Endothelial cell of umbilical vein (primary cell): ENCODE measurements at regions not wholly inside any gene's neighbourhood (a gene's known extent, or its start where the extent isn't known, plus 50 kb on each side); places are given as distances from the start of the nearest gene placed in this dataset.

Experiments
- BruUV-seq: library from RNA; stranded (reverse); fragments of 400-500 nt; replicated peaks from 2 replicates; lab custom pipeline; 2021; lab: Mats Ljungman, UMichigan
- CTCF ChIA-PET: fragments of 300-600, 350-600 bp; sonication (Branson Sonifier 250); formaldehyde crosslinking; loops from one replicate; lab custom pipeline; 2021; ENCODE audit warnings: antibody characterized with exemption, inconsistent platforms; lab: Charles Lee
- POLR2A ChIA-PET: fragments of 300-600, 350-600 bp; sonication (Branson Sonifier 250); formaldehyde crosslinking; loops from one replicate; lab custom pipeline; 2021; ENCODE audit warnings: antibody characterized with exemption, inconsistent platforms; lab: Charles Lee
- DNase-seq: peaks from one replicate; pipeline ENCODE4 v3.0.0-alpha.2; 2011; ENCODE audit warnings: low read depth, low spot score
- FAIRE-seq: peaks from 2 replicates; lab custom pipeline; 2011; peaks lifted over from hg19 to GRCh38; lab: Jason Lieb, UNC
- H2AFZ ChIP-seq: 2 replicates; pipeline ENCODE4 v1.6.0; 2012; ENCODE audit warnings: low read depth, low read length, control low read depth, inconsistent platforms
- H3K27ac ChIP-seq: 2 replicates; pipeline ENCODE4 v1.5.1; 2011; ENCODE audit warnings: low read depth, mild to moderate bottlenecking, control low read depth, low read length, moderate library complexity; ENCODE audit not compliant: insufficient read depth
- H3K27me3 ChIP-seq, 2 experiments: 2 replicates each; pipeline versions ENCODE4 v1.6.0 to v1.6.1; 2011; ENCODE audit warnings: low read length in 2 of 2, mixed read lengths in 1 of 2; ENCODE audit not compliant: control insufficient read depth in 2 of 2, insufficient read depth in 2 of 2
- H3K36me3 ChIP-seq, 2 experiments: 2 replicates in 1 of 2; 3 replicates in 1 of 2; pipeline ENCODE4 v1.5.1; 2011; ENCODE audit warnings: low read length in 2 of 2, mild to moderate bottlenecking in 1 of 2, moderate library complexity in 1 of 2; ENCODE audit not compliant: control insufficient read depth in 2 of 2, insufficient read depth in 2 of 2; ENCODE audit errors: extremely low read depth in 1 of 2
- H3K4me1 ChIP-seq: 3 replicates; pipeline ENCODE4 v1.5.1; 2011; ENCODE audit warnings: mild to moderate bottlenecking, low read length; ENCODE audit not compliant: control insufficient read depth, insufficient read depth; ENCODE audit errors: extremely low read depth
- H3K4me2 ChIP-seq: 2 replicates; pipeline ENCODE4 v1.6.1; 2011; ENCODE audit warnings: low read length, control low read depth, mixed read lengths; ENCODE audit not compliant: insufficient read depth
- H3K4me3 ChIP-seq, 3 experiments: fragments of 200-600 bp in 1 of 3; sonication (generic), shearing (Covaris generic) in 1 of 3; replicated peaks in 1 of 3; 2 replicates each; pipeline ENCODE4 v1.5.1; 2011 to 2016; ENCODE audit warnings: control low read depth in 3 of 3, low read length in 3 of 3, mild to moderate bottlenecking in 2 of 3, inconsistent platforms in 1 of 3, low read depth in 1 of 3, moderate library complexity in 1 of 3; ENCODE audit not compliant: insufficient read depth in 1 of 3
- H3K79me2 ChIP-seq: 2 replicates; pipeline ENCODE4 v1.6.0; 2012; ENCODE audit warnings: low read length, inconsistent platforms; ENCODE audit not compliant: control insufficient read depth, insufficient read depth
- H3K9ac ChIP-seq: replicated peaks from 2 replicates; pipeline ENCODE3; 2011; ENCODE audit warnings: low read length, control low read depth; ENCODE audit not compliant: insufficient read depth; ENCODE audit errors: extremely low read depth
- H3K9me1 ChIP-seq: replicated peaks from 3 replicates; pipeline ENCODE4 v1.6.0; 2011; ENCODE audit warnings: mild to moderate bottlenecking, low read length; ENCODE audit not compliant: control insufficient read depth, insufficient read depth; ENCODE audit errors: extremely low read depth
- H3K9me3 ChIP-seq: replicated peaks from 2 replicates; pipeline ENCODE4 v1.5.1; 2012; ENCODE audit warnings: low read length, inconsistent platforms; ENCODE audit not compliant: control insufficient read depth, insufficient read depth
- H4K20me1 ChIP-seq: replicated peaks from 2 replicates; pipeline ENCODE3; 2011; ENCODE audit warnings: mild to moderate bottlenecking, low read length; ENCODE audit not compliant: control insufficient read depth, insufficient read depth; ENCODE audit errors: extremely low read depth
- EZH2 ChIP-seq: IDR thresholded peaks from 2 replicates; pipeline ENCODE4 v1.6.1; 2012; ENCODE audit warnings: borderline replicate concordance, low read depth, mild to moderate bottlenecking, moderate library complexity, low read length, inconsistent platforms; ENCODE audit not compliant: severe bottlenecking
- JUN ChIP-seq: IDR thresholded peaks from 2 replicates; pipeline ENCODE4 v1.6.1; 2011; ENCODE audit warnings: borderline replicate concordance, low read depth; ENCODE audit not compliant: insufficient read length, insufficient read depth
- dilution Hi-C: fragments of 300-500 bp; cut with MboI; formaldehyde crosslinking; loops from one replicate; pipeline ENCODE4 v1.15.0; 2019; ENCODE audit warnings: low sequenced_read_pairs; ENCODE audit not compliant: extremely low pct_ligation_motif_present
- intact Hi-C: fragments of 100-400 bp; cut with micrococcal nuclease; formaldehyde crosslinking; loops from one replicate; pipeline ENCODE4 v1.10.0; 2022

DNA sequence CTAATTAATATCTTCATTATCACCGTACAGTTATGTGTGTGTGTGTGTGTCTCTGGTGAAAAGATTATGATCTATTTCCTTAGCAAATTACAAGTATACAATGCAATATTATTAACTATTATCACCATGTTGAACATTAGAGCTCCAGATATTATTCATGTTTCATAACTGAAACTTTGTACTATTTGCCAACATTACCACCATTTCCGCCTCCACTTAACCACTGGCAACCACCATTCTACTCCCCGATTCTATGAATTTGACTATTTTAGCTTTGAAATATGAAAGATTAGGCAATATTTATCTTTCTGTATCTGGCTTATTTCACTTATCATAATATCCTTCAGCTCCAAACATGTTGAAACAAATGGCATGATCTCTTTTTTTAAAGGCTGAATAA is 717.9 kb downstream of the ARAP2 start:
- H3K4me1 ChIP-seq: no peaks in the 10 kb centered on the region
- H3K27me3 ChIP-seq: no peaks in the 10 kb centered on the region
- no peak for TF ChIP-seq JUN
- no peak for DNase-seq
- H3K36me3 ChIP-seq: no peaks in the 10 kb centered on the region
- no peak overlapping the region for H3K9ac ChIP-seq
- H3K4me3 ChIP-seq: no peak overlapping the region
- no peak overlapping the region for H3K27ac ChIP-seq
- intact Hi-C loops (no loop called here), dilution Hi-C loops (no loop called here)
- no peaks in the 10 kb centered on the region for H3K9me1 ChIP-seq
- CTCF ChIA-PET: no interaction called here
- peaks cover 1% of the 10 kb centered on the region for H3K9me3 ChIP-seq
- H2AFZ ChIP-seq: no peak overlapping the region
- no peaks in the 10 kb centered on the region for H3K79me2 ChIP-seq
- H4K20me1 ChIP-seq: no peaks in the 10 kb centered on the region
- FAIRE-seq: no peak
- no TSS peak for BruUV-seq
- POLR2A ChIA-PET: no interaction called here
- no peak overlapping the region for H3K4me2 ChIP-seq

DNA sequence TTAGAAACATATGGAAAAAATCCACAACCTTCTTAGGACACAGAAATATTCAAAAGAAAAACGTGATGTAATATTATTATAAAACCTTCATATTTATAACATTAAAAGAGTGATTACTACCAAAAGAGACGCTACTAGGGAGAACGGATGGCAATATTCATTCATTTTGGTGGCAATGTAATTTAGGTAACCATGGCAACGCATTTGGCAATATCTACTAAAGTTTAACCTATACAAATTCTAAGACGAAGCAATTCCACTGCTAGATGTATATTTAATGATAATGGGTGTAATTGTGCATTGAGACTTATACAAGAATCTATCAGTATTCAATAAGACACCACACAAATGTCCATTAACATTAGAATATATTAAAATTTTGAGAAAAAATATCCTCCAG is 709.4 kb downstream of the ARAP2 start:
- Histone ChIP-seq H3K9me3 (no peaks in the 10 kb centered on the region), H3K4me2 (no peak overlapping the region), H3K4me3 (no peak overlapping the region), H3K27me3 (no peaks in the 10 kb centered on the region), H3K9me1 (no peaks in the 10 kb centered on the region), H3K36me3 (no peaks in the 10 kb centered on the region), H2AFZ (no peak overlapping the region), H3K27ac (no peak overlapping the region), H3K9ac (no peak overlapping the region), H3K4me1 (no peaks in the 10 kb centered on the region), H4K20me1 (no peaks in the 10 kb centered on the region), H3K79me2 (no peaks in the 10 kb centered on the region)
- no TSS peak for BruUV-seq
- FAIRE-seq (no peak), DNase-seq (no peak)
- ChIA-PET POLR2A (no interaction called here), CTCF (no interaction called here)
- TF ChIP-seq JUN (no peak), EZH2 (no peak)
- intact Hi-C loops: no loop called here
- dilution Hi-C loops: no loop called here
